DND-41 (cell line): ENCODE measurements at regions not wholly inside any gene's neighbourhood (a gene's known extent, or its start where the extent isn't known, plus 50 kb on each side); places are given as distances from the start of the nearest gene placed in this dataset.

ENCODE experiments used
- ATAC-seq: fragments of 200-7000 bp; cut with Tn5 transposase; 3 replicates; pipeline ENCODE4 v1.9.1; 2021; ENCODE audit warnings: low read depth; ENCODE audit not compliant: insufficient read depth
- DNase-seq: peaks from one replicate; pipeline ENCODE4 v3.0.0-alpha.2; 2020
- H2AFZ ChIP-seq: 2 replicates; pipeline ENCODE4 v1.6.0; 2012; ENCODE audit warnings: low read depth, low read length
- H3K27ac ChIP-seq: 2 replicates; pipeline ENCODE4 v1.5.1; 2012; ENCODE audit warnings: low read length, inconsistent platforms
- H3K27me3 ChIP-seq: fragments of 200-600 bp; sonication (generic); 2 replicates; pipeline ENCODE4 v1.6.0; 2012; ENCODE audit warnings: low read length, mild to moderate bottlenecking, inconsistent platforms; ENCODE audit not compliant: insufficient read depth, poor library complexity
- H3K36me3 ChIP-seq: 2 replicates; pipeline ENCODE4 v1.5.1; 2012; ENCODE audit warnings: low read length, inconsistent platforms; ENCODE audit not compliant: insufficient read depth
- H3K4me1 ChIP-seq: 2 replicates; pipeline ENCODE4 v1.5.1; 2012; ENCODE audit warnings: mild to moderate bottlenecking, low read length; ENCODE audit not compliant: insufficient read depth
- H3K4me2 ChIP-seq: 2 replicates; pipeline ENCODE4 v1.6.0; 2012; ENCODE audit warnings: mild to moderate bottlenecking, moderate library complexity, low read length, inconsistent platforms; ENCODE audit not compliant: insufficient read depth
- H3K4me3 ChIP-seq, 2 experiments: fragments of 200-600 bp in 1 of 2; shearing (Covaris generic) in 1 of 2; 2 replicates each; pipeline ENCODE4 v1.5.1; 2012 to 2016; ENCODE audit warnings: inconsistent platforms in 2 of 2, low read length in 2 of 2, mild to moderate bottlenecking in 2 of 2, low read depth in 1 of 2, moderate library complexity in 1 of 2
- H3K79me2 ChIP-seq: 2 replicates; pipeline ENCODE4 v1.6.0; 2012; ENCODE audit warnings: low read length, inconsistent platforms; ENCODE audit not compliant: insufficient read depth
- H3K9ac ChIP-seq: 2 replicates; pipeline ENCODE4 v1.6.0; 2012; ENCODE audit warnings: low read depth, mild to moderate bottlenecking, inconsistent platforms, low read length, moderate library complexity
- H3K9me3 ChIP-seq: 2 replicates; pipeline ENCODE4 v1.5.1; 2012; ENCODE audit warnings: low read length, moderate library complexity, mild to moderate bottlenecking, inconsistent platforms; ENCODE audit not compliant: insufficient read depth, severe bottlenecking
- H4K20me1 ChIP-seq: 2 replicates; pipeline ENCODE4 v1.6.0; 2012; ENCODE audit warnings: low read length; ENCODE audit not compliant: insufficient read depth
- CTCF ChIP-seq: IDR thresholded peaks from 2 replicates; pipeline ENCODE4 v1.5.1; 2012; ENCODE audit warnings: borderline replicate concordance, low read length, moderate library complexity, mild to moderate bottlenecking; ENCODE audit not compliant: poor library complexity, severe bottlenecking; ENCODE audit errors: extremely low read depth
- EZH2 ChIP-seq: IDR thresholded peaks from 3 replicates; pipeline ENCODE4 v1.6.1; 2012; ENCODE audit warnings: borderline replicate concordance, low read depth, mild to moderate bottlenecking, moderate library complexity, low read length, inconsistent platforms; ENCODE audit not compliant: severe bottlenecking

- Histone ChIP-seq H3K9me3 (no peaks in the 10 kb centered on the region), H3K36me3 (no peaks in the 10 kb centered on the region), H3K27me3 (no peaks in the 10 kb centered on the region), H4K20me1 (no peaks in the 10 kb centered on the region), H3K79me2 (no peaks in the 10 kb centered on the region), H3K9ac (no peak overlapping the region), H3K4me1 (no peaks in the 10 kb centered on the region), H3K4me3 (no peak overlapping the region), H3K4me2 (no peak overlapping the region), H3K27ac (no peak overlapping the region), H2AFZ (no peak overlapping the region)
- TF ChIP-seq CTCF (no peak), EZH2 (no peak)
- ATAC-seq (no peak), DNase-seq (no peak)
Measured at GRCh38 chr13:64239372-64239771, 2823.7 kb upstream of the PCDH20 start.

GRCh38 chr13:64234255-64234654, 2818.6 kb upstream of the PCDH20 start:
- H3K4me3 ChIP-seq, result no peak overlapping the region
- no peaks in the 10 kb centered on the region for H3K4me1 ChIP-seq
- H2AFZ ChIP-seq, result no peak overlapping the region
- no peak overlapping the region for H3K27ac ChIP-seq
- H3K27me3 ChIP-seq, result no peaks in the 10 kb centered on the region
- TF ChIP-seq CTCF (no peak), EZH2 (no peak)
- H3K36me3 ChIP-seq, result no peaks in the 10 kb centered on the region
- no peak overlapping the region for H3K4me2 ChIP-seq
- no peaks in the 10 kb centered on the region for H3K79me2 ChIP-seq
- H3K9me3 ChIP-seq, result no peaks in the 10 kb centered on the region
- no peaks in the 10 kb centered on the region for H4K20me1 ChIP-seq
- DNase-seq (no peak), ATAC-seq (no peak)
- no peak overlapping the region for H3K9ac ChIP-seq

GRCh38 chr13:64223016-64223415, 2807.4 kb upstream of the PCDH20 start:
- Histone ChIP-seq H3K4me3 (no peak overlapping the region), H3K4me2 (no peak overlapping the region), H4K20me1 (no peaks in the 10 kb centered on the region), H3K4me1 (no peaks in the 10 kb centered on the region), H2AFZ (no peak overlapping the region), H3K36me3 (no peaks in the 10 kb centered on the region), H3K79me2 (no peaks in the 10 kb centered on the region), H3K9me3 (no peaks in the 10 kb centered on the region), H3K9ac (no peak overlapping the region), H3K27ac (no peak overlapping the region), H3K27me3 (no peaks in the 10 kb centered on the region)
- no peak for DNase-seq
- ATAC-seq, result no peak
- TF ChIP-seq EZH2 (no peak), CTCF (no peak)
